T-helper 1 cell treated with Interleukin-12 subunit alpha and Interleukin-12 subunit beta and Interleukin-4 antibody, amounts not matched to agents 30 μg/mL and 1 μg/mL, for 36 hours (primary cell): ENCODE measurements at regions not wholly inside any gene's neighbourhood (a gene's known extent, or its start where the extent isn't known, plus 50 kb on each side); places are given as distances from the start of the nearest gene placed in this dataset.

Experiments used
- H3K27ac Mint-ChIP-seq: one replicate; pipeline ENCODE4 v1.8.0; 2021; ENCODE audit warnings: mild to moderate bottlenecking, mixed read lengths
- H3K27me3 Mint-ChIP-seq: one replicate; pipeline ENCODE4 v1.8.0; 2021; ENCODE audit warnings: low read depth, mixed read lengths
- H3K36me3 Mint-ChIP-seq: one replicate; pipeline ENCODE4 v1.8.0; 2021; ENCODE audit warnings: low read depth, mixed read lengths
- H3K4me1 Mint-ChIP-seq: one replicate; pipeline ENCODE4 v1.8.0; 2021; ENCODE audit warnings: low read depth, mixed read lengths
- H3K4me3 Mint-ChIP-seq: one replicate; pipeline ENCODE4 v1.8.0; 2021; ENCODE audit warnings: mild to moderate bottlenecking, moderate library complexity, mixed read lengths
- H3K9me3 Mint-ChIP-seq: one replicate; pipeline ENCODE4 v1.8.0; 2021; ENCODE audit warnings: mixed read lengths

DNA sequence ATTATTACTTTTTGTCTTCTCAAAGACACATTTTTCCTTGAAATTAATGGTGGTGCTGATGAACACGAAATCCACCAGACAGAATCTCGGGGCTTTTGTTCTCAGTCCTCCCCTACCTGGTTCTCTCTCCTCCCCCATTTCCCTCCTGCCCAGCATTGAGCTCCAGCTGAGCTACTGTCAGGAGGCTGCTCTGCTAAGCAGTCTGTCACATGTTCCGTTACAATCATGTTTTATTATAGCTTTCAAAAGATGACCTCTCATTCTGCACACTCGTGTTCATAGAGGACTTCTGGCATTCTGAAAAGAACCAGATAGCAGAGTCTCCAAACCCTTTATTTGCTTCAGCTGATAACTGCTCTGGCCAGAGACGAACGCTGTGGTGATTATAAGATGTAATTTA is 732.5 kb upstream of the RBFOX1 start:
- no peak overlapping the region for H3K4me3 Mint-ChIP-seq
- no peak overlapping the region for H3K27ac Mint-ChIP-seq
- H3K9me3 Mint-ChIP-seq: peaks cover 4% of the 10 kb centered on the region
- no peaks in the 10 kb centered on the region for H3K27me3 Mint-ChIP-seq
- no peaks in the 10 kb centered on the region for H3K36me3 Mint-ChIP-seq
- H3K4me1 Mint-ChIP-seq: no peaks in the 10 kb centered on the region

- Mint-ChIP-seq H3K4me1 (no peaks in the 10 kb centered on the region), H3K9me3 (no peaks in the 10 kb centered on the region), H3K27me3 (no peaks in the 10 kb centered on the region), H3K36me3 (no peaks in the 10 kb centered on the region), H3K27ac (no peak overlapping the region), H3K4me3 (no peak overlapping the region)
Observed at GRCh38 chr16:6593799-6594198, 738.8 kb upstream of the RBFOX1 start.

DNA sequence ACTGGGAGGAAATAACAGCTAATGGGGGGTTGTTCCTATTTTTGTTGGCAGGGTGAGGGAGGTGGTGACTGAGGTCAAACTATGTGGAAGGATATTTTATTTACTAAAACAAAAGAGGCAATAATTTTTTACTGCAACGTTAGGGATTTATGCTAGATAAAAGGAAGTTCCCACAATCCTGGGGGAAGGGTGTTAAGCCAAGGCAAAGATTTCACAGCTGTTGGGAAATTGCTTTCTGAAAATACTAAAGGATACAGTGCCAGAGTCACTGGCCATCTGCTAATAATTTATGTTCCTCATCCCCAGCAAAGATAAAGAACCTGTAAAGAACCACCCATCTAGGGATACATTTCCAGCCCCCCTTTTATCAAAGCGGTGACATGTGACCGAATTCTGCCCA is 756.0 kb upstream of the RBFOX1 start:
- Mint-ChIP-seq H3K36me3 (no peaks in the 10 kb centered on the region), H3K27me3 (no peaks in the 10 kb centered on the region), H3K27ac (no peak overlapping the region), H3K9me3 (peaks cover 13% of the 10 kb centered on the region), H3K4me1 (no peaks in the 10 kb centered on the region), H3K4me3 (no peak overlapping the region)

DNA sequence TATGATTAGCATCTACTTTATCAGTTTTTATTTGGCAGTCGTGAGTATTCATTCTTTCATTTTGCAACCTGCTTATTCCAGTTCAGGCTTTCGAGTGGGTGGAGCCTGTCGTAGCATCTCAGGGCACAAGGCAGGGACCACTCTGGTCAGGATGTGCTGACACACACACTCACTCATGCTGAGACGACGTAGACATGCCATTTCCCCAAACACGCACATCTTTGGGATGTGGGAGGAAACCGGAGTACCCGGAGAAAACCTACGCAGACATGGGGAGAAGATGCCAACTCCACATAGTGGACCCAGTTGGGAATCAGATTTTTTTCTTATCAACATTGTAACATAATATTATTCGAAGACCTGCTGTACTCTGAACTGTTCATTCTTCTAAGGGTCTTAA is 756.5 kb upstream of the RBFOX1 start:
- no peak overlapping the region for H3K27ac Mint-ChIP-seq
- peaks cover 8% of the 10 kb centered on the region for H3K9me3 Mint-ChIP-seq
- H3K4me1 Mint-ChIP-seq: no peaks in the 10 kb centered on the region
- H3K27me3 Mint-ChIP-seq: no peaks in the 10 kb centered on the region
- no peak overlapping the region for H3K4me3 Mint-ChIP-seq
- H3K36me3 Mint-ChIP-seq: no peaks in the 10 kb centered on the region

DNA sequence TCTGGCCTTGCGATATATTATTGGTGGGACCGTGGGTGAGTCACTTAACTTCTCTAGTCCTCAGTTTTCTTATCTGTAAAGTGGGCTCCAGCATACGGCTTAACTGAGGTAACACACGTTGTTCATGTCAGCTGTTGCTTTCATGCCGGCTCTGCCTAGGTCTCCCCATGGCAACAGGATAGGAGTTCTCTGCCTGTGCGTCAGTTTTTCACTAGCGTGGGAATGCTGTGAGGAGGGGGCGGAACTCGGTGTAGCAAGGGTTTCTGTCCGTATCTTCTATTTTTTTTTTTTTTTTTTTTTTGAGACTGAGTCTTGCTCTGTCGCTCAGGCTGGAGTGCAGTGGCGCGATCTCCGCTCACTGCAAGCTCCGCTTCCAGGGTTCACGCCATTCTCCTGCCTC is 758.5 kb upstream of the RBFOX1 start:
- Mint-ChIP-seq H3K4me1 (no peaks in the 10 kb centered on the region), H3K27ac (no peak overlapping the region), H3K4me3 (no peak overlapping the region), H3K27me3 (no peaks in the 10 kb centered on the region), H3K9me3 (peaks cover 6% of the 10 kb centered on the region), H3K36me3 (no peaks in the 10 kb centered on the region)

- Mint-ChIP-seq H3K4me3 (no peak overlapping the region), H3K27ac (no peak overlapping the region), H3K9me3 (peaks cover 6% of the 10 kb centered on the region), H3K4me1 (no peaks in the 10 kb centered on the region), H3K36me3 (no peaks in the 10 kb centered on the region), H3K27me3 (no peaks in the 10 kb centered on the region)
Observed at GRCh38 chr16:6573577-6573976, 759.1 kb upstream of the RBFOX1 start.

DNA sequence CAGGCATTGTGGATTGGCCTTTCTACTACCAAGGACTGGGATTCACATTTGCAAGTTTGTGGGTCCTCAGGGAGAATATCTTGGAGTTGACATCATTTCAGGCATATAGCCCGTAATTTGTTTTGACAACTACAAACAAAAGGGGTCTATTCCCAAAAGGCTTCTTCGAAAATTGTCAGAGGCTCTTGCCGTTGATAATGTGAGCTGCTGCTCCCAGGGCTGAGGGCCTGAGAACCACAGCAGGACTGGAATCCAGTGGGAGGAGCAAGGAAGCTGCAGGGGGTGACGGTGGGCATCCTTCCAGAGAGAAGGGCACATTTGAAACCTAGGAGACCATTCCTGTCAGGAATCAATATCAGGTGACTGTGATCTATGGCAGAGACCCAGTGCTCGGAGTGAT is 761.6 kb upstream of the RBFOX1 start:
- Mint-ChIP-seq H3K4me3 (no peak overlapping the region), H3K4me1 (no peaks in the 10 kb centered on the region), H3K27me3 (no peaks in the 10 kb centered on the region), H3K9me3 (peaks cover 4% of the 10 kb centered on the region), H3K36me3 (no peaks in the 10 kb centered on the region), H3K27ac (no peak overlapping the region)

GRCh38 chr16:6570530-6570929 is 762.1 kb upstream of the RBFOX1 start:
- no peaks in the 10 kb centered on the region for H3K4me1 Mint-ChIP-seq
- no peaks in the 10 kb centered on the region for H3K27me3 Mint-ChIP-seq
- H3K36me3 Mint-ChIP-seq: no peaks in the 10 kb centered on the region
- peaks cover 4% of the 10 kb centered on the region for H3K9me3 Mint-ChIP-seq
- H3K4me3 Mint-ChIP-seq: no peak overlapping the region
- no peak overlapping the region for H3K27ac Mint-ChIP-seq

DNA sequence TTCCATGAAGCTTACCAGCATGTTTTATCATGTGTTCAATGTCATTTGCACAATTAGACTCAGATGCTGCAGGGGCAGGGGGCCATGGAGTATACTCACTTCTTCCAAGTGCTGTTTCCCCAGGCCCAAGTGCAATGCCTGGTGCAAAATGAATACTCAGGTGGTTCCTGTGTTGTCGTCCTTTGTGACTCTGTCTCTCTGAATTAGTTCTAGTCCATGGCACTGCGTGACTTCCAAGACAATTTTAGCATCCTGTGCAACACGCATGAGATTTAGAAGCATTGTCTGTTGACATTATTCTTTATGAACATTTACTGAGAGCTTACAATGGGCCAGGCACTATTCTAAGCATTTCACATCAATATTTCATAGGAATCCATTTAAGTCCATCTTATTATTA is 769.7 kb upstream of the RBFOX1 start:
- H3K4me1 Mint-ChIP-seq: no peaks in the 10 kb centered on the region

GRCh38 chr16:6560306-6561100 is 772.1 kb upstream of the RBFOX1 start:
- Mint-ChIP-seq H3K27me3 (no peaks in the 10 kb centered on the region), H3K4me1 (no peaks in the 10 kb centered on the region), H3K27ac (no peak overlapping the region), H3K4me3 (no peak overlapping the region), H3K9me3 (peaks cover 11% of the 10 kb centered on the region), H3K36me3 (no peaks in the 10 kb centered on the region)

More for the DNA sequence above, 769.7 kb upstream of the RBFOX1 start:
- H3K4me3 Mint-ChIP-seq: no peak overlapping the region
- H3K9me3 Mint-ChIP-seq: peaks cover under 1% of the 10 kb centered on the region
- H3K36me3 Mint-ChIP-seq: no peaks in the 10 kb centered on the region
- H3K27me3 Mint-ChIP-seq: no peaks in the 10 kb centered on the region
- no peak overlapping the region for H3K27ac Mint-ChIP-seq

GRCh38 chr16:6558661-6559060 is 774.0 kb upstream of the RBFOX1 start:
- H3K4me3 Mint-ChIP-seq: no peak overlapping the region
- no peak overlapping the region for H3K27ac Mint-ChIP-seq
- H3K27me3 Mint-ChIP-seq: no peaks in the 10 kb centered on the region
- peaks cover 12% of the 10 kb centered on the region for H3K9me3 Mint-ChIP-seq
- H3K4me1 Mint-ChIP-seq: no peaks in the 10 kb centered on the region
- no peaks in the 10 kb centered on the region for H3K36me3 Mint-ChIP-seq

GRCh38 chr16:6558126-6558525 is 774.5 kb upstream of the RBFOX1 start:
- no peaks in the 10 kb centered on the region for H3K36me3 Mint-ChIP-seq
- H3K4me1 Mint-ChIP-seq: no peaks in the 10 kb centered on the region
- no peak overlapping the region for H3K4me3 Mint-ChIP-seq

DNA sequence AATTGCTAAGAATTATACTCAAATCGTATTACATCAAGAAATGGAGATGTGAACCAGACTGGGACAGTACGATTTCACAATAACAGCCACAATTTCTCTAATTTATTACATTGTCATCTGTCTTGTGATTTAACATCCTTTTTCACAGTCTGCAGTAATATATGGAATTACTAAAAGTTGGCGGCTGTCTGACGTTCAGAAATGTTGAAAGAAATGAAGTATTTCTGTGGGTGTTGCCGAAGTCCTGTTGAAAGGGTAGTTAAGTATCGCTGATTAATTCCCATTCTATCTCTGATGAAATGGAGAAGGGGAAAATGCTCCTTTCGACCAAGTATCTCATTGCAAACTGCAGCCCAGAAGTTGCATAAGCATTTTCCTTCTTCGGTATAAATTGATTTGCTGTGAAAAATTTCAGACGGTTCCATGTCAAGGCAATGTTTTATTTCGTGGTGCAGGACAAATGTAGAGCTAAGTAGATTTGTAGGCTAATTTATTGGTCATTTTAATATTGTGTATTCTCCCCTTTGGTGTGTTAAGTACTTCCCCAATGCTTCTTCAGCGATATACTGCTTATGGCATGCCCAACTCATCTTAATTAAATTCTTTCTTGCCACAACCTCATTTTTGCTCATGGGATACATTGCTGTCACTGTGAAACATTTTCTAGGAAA is 775.2 kb upstream of the RBFOX1 start:
- Mint-ChIP-seq H3K36me3 (no peaks in the 10 kb centered on the region), H3K4me3 (no peak overlapping the region), H3K9me3 (peaks cover 20% of the 10 kb centered on the region), H3K4me1 (no peaks in the 10 kb centered on the region), H3K27ac (no peak overlapping the region), H3K27me3 (no peaks in the 10 kb centered on the region)

More at GRCh38 chr16:6558126-6558525, 774.5 kb upstream of the RBFOX1 start:
- Mint-ChIP-seq H3K9me3 (peaks cover 17% of the 10 kb centered on the region), H3K27ac (no peak overlapping the region), H3K27me3 (no peaks in the 10 kb centered on the region)

- no peak overlapping the region for H3K27ac Mint-ChIP-seq
Observed at GRCh38 chr16:6549415-6549814, 783.2 kb upstream of the RBFOX1 start.

DNA sequence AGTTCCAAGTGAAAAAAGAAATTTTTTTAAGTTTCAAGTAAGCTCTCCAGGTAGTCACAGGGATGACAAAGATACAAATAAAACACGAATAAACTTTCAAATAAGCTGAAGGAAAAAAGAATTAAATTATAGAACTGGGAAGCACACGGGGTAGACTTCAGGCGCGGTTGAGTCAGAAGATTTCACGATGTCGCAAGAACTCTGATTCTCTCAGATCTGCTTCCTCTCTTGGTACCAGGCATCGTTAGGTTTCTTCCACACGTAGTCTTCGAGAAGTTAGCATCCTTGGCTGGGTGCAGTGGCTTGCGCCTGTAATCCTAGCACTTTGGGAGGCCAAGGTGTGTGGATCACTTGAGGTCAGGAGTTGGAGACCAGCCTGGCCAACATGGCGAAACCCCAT is 784.1 kb upstream of the RBFOX1 start:
- H3K4me3 Mint-ChIP-seq: no peak overlapping the region
- H3K36me3 Mint-ChIP-seq: no peaks in the 10 kb centered on the region
- no peaks in the 10 kb centered on the region for H3K4me1 Mint-ChIP-seq
- peaks cover 25% of the 10 kb centered on the region for H3K9me3 Mint-ChIP-seq
- no peak overlapping the region for H3K27ac Mint-ChIP-seq
- no peaks in the 10 kb centered on the region for H3K27me3 Mint-ChIP-seq

More at GRCh38 chr16:6549415-6549814, 783.2 kb upstream of the RBFOX1 start:
- H3K4me3 Mint-ChIP-seq: no peak overlapping the region
- peaks cover 27% of the 10 kb centered on the region for H3K9me3 Mint-ChIP-seq
- H3K36me3 Mint-ChIP-seq: no peaks in the 10 kb centered on the region
- H3K27me3 Mint-ChIP-seq: no peaks in the 10 kb centered on the region
- H3K4me1 Mint-ChIP-seq: no peaks in the 10 kb centered on the region
